ENCODE measurements at regions not wholly inside any gene's neighbourhood (a gene's known extent, or its start where the extent isn't known, plus 50 kb on each side); places are given as distances from the start of the nearest gene placed in this dataset.

GRCh38 chr13:105928048-105928447 is 607.4 kb downstream of the EFNB2 start:
- no peak for DNase-seq (ENCODE audit: low read depth)

- DNase-seq (ENCODE audit: low read depth), result peak; percentile 47
These were observed 610.0 kb downstream of the EFNB2 start for GRCh38 chr13:105925496-105925895.

GRCh38 chr13:105921711-105922110 is 613.8 kb downstream of the EFNB2 start:
- no peak for DNase-seq (ENCODE audit: low read depth)

DNA sequence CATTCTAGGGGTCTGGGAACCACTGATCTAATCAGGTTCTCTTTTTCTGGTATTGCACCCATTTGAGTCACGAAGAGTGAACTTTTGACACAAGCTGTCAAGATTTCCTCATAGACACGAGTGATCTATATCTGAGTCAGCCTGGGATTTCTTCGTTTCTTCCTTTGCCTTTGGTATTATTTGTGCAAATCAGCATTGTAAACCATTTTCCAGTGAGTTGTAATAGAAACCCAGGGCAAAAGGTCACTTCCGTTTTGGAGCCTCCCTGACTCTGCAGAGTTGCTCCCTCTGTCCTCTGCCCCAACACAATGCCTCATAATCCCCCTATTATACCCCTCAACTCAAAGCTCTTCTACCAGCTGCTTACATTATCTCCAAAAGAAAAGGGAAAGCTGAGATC is 615.1 kb downstream of the EFNB2 start:
- peak; percentile 93 for DNase-seq (ENCODE audit: low read depth)

DNA sequence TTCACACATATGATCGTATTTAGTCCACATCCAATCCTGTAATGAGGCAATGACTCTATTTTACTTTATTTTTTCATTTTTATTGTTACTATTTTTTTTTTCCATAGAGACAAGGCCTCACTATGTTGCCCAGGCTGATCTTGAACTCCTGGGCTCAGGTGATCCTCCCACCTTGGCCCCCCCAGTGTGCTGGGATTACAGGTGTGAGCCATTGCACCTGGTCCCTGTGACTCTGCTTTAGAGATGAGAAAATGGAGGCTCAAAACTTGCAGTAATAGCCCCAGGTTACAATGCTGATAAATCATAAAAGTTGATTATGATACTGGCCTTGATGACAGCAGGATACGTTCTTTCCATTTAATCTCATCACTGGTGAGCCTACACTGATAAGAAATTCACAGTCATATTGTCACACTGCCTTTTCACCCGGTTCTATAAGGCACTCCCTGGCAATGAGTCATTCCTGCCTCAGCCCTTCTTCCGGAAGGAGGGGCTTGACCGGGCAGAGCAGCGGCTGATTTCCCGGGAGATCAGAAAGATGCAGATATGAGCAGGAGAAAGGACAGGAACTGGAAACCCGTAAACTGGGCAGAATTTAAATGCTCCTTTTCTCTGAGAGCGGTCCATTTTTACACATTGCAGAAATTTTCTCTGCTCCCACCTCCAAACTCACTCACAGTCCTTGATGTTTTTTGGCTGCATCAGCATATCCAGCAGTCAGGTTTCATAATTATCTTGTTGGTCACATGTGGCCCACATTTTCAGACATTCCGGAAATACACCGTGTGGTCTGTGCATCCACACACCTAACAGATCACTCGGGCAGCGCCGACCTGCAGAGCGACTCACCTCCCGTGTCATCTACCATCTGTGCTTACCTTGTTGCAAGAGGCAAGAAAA is 616.4 kb downstream of the EFNB2 start:
- DNase-seq (ENCODE audit: low read depth), result peak; percentile 90

DNA sequence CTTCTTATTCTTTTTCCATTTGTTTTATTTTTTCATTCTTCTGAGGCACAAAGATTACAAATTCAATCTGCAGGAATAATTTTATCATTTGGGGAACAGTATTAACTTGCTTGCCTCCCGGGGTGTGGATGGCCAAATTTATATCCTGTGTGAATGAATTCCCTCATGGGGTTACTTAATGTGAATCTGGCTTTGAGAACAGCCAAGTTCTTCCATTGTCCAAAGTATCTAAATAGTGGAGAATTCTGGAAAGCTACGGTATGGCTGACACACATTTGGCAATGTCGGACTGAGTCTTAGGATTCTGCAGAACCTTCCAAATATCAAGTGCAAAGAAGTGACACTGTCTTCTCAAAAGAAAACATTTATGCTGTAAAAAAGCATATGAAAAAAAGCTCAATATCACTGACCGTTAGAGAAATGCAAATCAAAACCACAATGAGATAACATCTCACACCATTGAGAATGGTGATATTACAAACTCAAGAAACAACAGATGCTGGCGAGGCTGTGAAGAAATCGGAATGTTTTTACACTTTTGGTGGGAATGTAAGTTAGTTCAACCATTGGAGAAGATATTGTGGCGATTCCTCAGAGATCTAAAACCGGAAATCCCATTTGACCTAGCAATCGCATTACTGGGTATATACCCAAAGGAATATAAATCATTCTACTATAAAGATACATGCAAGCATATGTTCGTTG is 620.2 kb downstream of the EFNB2 start:
- no peak for DNase-seq (ENCODE audit: low read depth)

DNA sequence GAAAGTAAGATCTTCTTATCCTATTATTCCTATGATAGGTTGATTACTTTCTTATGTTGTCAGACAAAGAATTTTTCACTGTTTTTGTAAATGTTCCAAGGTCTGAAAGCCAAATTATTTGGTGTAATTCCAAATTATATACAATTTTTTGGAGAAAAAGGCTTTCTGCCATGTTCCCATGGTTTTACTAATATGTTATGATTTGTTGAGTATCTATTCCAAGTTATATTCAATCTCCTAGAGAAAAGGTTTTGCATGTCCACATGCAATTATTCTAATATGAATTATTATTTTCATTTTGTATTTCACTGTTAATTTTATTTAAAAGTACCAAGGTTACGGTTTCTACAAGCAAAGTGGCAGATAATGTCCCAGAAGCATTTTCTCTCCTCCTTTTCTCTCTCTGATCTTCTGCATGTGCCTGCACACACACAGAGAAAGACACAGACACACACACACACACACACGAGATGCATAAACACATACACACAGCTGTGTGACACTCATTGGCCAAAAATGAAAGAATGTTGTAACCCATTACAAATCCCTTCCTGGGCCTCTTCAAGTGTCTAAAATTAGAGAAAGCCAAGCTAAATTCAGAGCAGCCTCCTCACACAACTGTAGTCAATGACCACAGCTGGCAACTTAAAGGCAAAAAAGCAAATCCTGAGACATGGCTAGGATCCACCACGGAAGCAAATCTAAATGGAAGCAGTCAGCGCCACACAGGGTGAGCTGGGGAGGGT is 621.0 kb downstream of the EFNB2 start:
- DNase-seq (ENCODE audit: low read depth), result peak; percentile 56

DNA sequence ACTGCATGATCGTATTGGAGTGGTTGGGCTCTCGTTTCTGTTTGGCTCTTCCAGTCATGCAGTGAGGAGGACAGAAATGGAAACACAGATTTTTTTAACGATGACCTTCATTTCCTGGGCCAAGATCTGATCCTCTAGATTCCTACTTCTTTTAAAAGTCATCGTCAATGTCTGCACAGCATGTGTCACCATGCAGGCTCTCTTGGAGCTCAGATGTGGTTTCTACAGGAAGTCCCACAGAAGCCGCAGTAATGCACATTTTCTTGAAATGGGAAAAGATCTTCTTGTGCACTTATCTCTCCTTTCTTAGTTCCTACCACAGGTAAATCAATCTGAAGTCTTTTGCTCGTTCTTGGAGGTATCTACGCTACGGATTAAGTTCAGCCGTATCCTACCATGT is 626.9 kb downstream of the EFNB2 start:
- peak; percentile 49 for DNase-seq (ENCODE audit: low read depth)

DNA sequence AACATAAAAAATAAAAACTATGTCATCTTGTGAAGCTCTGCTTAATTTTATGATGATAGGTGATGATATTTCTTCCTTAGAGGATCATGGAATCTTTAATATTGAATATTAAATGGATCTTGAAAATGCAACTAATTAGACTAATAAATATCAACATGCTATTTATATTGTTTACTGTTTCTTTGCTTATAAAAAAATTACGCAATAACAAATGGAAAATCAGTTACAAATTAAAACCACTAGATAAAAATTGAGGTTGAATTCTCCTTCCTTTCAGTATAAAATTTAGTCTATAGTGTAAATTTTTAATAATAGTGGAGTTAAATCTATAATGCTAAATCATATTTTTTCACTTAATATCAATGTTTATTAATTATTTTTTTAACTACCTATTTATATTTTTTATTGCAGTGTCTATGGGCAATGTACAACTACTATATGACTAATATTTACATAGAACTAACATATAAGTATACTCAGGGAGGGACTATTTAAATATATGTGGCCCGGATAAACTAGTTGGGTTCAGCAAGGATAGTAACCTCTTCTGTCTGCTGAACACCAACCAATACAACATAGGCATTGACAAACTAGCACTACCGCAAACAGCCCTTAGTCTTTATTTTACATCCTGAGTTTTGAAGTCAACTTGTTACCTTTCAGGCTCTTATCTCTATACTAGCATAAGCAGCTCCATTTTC is 628.0 kb downstream of the EFNB2 start:
- DNase-seq (ENCODE audit: low read depth), result no peak

DNA sequence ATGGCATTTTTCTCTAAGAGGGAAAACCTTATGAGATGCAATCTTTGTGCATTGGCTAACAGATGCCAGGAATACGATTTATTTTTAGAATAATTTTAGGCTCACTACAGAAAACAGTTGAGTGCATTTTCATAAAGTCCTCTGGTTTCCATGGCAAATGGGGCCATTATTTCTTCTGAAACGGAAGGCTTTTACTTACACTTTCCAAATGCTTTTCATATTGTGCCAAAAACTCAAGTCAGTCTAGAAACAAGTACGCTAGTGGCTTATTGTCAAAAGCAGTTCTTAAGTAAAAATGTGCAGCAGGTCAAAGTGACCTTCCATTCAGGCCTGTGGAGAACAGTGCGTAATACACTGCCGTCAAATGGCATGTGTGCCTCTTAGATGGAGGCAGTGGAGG is 628.7 kb downstream of the EFNB2 start:
- DNase-seq (ENCODE audit: low read depth), result no peak

GRCh38 chr13:105904034-105904742 is 631.3 kb downstream of the EFNB2 start:
- no peak for DNase-seq (ENCODE audit: low read depth)

DNA sequence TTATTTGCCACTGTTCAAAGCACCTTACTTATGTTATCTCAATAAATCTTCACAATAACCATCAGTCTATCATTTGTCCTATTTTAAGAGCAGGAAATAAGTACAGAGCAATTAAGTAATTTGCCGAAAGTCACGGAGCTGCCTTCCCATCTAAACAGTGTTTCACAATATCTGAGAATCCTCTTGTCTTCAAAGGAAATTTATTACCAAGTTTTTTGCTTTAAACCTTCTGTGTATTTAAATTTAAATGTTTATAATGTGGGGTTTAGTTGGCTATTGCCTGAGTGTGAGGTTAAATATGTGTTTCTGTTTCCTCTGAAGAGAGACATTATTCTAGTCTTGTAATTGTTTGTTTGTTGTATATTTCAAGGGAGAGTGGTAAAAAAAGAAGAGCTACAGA is 633.1 kb downstream of the EFNB2 start:
- no peak for DNase-seq (ENCODE audit: low read depth)

- no peak for DNase-seq (ENCODE audit: low read depth)
These were observed 637.9 kb downstream of the EFNB2 start for GRCh38 chr13:105897575-105897974.

- DNase-seq (ENCODE audit: low read depth), result no peak
These were observed 640.8 kb downstream of the EFNB2 start for GRCh38 chr13:105894697-105895096.

DNA sequence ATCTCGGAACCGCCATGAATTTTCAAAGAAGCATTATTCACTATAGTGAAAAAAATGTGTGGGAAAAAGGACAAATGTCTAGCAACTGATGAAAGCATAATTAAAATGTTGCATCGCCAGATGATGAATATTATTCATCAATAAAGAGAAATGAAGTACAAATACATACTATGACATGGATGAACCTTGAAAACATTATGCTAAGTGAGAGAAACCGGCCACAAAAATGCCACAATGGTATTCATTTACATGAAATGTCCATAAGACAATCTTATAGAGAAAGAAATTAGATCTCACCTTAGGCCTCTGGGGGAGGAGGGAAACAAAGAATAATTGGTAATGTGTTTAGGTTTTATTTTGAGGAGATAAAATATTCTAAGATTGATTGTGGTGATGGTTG is 645.0 kb downstream of the EFNB2 start:
- no peak for DNase-seq (ENCODE audit: low read depth)

DNA sequence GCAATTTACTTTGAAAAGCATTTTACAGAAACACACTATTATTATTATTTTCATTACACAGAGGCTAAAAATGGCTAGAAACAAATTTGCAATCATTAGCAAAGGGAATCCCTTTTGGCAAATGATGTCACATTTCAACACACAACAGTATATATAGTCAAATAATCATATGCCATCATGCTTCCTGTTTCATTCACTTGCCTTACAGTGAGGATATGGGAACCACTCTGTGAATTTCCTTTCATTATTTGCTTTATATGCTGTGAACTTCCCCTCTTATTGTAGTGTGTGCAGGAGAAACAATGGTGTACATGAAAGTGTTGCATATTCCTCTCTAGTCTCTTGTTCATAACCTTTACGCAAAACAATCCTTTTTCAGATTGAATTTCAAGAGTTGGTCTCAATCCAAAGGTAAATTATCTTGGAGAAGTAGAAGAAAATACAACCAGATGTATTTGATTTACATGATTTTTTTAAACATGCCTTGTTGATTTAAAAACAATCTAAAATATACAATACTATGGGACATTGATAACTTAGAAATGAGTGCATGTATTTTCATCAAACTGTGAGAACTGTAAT is 657.3 kb downstream of the EFNB2 start:
- DNase-seq (ENCODE audit: low read depth), result no peak

- DNase-seq (ENCODE audit: low read depth), result no peak
These were observed 660.6 kb downstream of the EFNB2 start for GRCh38 chr13:105874814-105875213.

- no peak for DNase-seq (ENCODE audit: low read depth)
These were observed 663.7 kb downstream of the EFNB2 start for GRCh38 chr13:105871768-105872167.

- DNase-seq (ENCODE audit: low read depth), result no peak
These were observed 664.1 kb downstream of the EFNB2 start for GRCh38 chr13:105871326-105871725.

DNA sequence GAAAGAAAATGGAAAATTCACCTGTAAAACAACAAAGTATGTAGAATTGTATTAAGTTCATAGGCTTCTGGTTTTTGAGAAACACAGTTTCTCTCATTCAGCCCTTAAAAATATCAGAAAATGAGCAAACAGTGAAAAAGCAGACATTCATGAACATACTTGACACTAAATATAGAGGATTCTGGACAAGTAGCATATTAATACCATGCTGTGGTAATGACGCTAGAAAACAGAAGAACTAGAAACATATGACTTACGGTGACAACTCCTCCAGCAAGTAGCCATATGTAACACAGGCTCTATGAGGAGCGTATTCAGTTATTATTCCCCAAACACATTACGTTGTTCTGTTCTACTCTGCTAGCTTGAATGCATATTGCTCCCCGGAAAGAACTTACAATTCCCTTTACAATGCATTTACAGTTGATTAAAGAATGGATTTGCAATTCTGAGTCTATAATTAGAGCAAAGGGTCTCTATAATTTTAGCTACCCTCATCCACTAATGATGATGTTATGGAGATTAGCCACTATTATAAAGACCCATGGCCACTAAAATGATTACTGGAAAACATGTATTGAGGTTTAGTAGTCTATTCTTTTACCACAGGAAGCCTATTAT is 672.1 kb downstream of the EFNB2 start:
- no peak for DNase-seq (ENCODE audit: low read depth)

- no peak for DNase-seq (ENCODE audit: low read depth)
These were observed 687.0 kb downstream of the EFNB2 start for GRCh38 chr13:105848494-105848893.

Measured in ELR (cell line).